ENCODE measurements at regions not wholly inside any gene's neighbourhood (a gene's known extent, or its start where the extent isn't known, plus 50 kb on each side); places are given as distances from the start of the nearest gene placed in this dataset.
A peak's percentile ranks its signal among the peaks of the same experiment; 100 is the strongest.

- no peak for DNase-seq
Observed at GRCh38 chr5:40029711-40030495, 605.1 kb upstream of the DAB2 start.

- DNase-seq = no peak
Observed at GRCh38 chr5:40027400-40027799, 602.6 kb upstream of the DAB2 start.

GRCh38 chr5:40025586-40025985, 600.8 kb upstream of the DAB2 start:
- DNase-seq = no peak

GRCh38 chr5:40022057-40022456, 597.3 kb upstream of the DAB2 start:
- no peak for DNase-seq

GRCh38 chr5:40021007-40021406, 596.2 kb upstream of the DAB2 start:
- DNase-seq = no peak

GRCh38 chr5:40017918-40018317, 593.1 kb upstream of the DAB2 start:
- DNase-seq = no peak

GRCh38 chr5:40017135-40017534, 592.4 kb upstream of the DAB2 start:
- DNase-seq = no peak

GRCh38 chr5:40010436-40010835, 585.7 kb upstream of the DAB2 start:
- DNase-seq = no peak

- DNase-seq = no peak
Observed at GRCh38 chr5:40006260-40006659, 581.5 kb upstream of the DAB2 start.

- DNase-seq = no peak
Observed at GRCh38 chr5:40001796-40002195, 577.0 kb upstream of the DAB2 start.

GRCh38 chr5:39998518-39998917, 573.7 kb upstream of the DAB2 start:
- no peak for DNase-seq

- DNase-seq = no peak
Observed at GRCh38 chr5:39995990-39996389, 571.2 kb upstream of the DAB2 start.

- no peak for DNase-seq
Observed at GRCh38 chr5:39992617-39993202, 567.9 kb upstream of the DAB2 start.

- DNase-seq = no peak
Observed at GRCh38 chr5:39986614-39987013, 561.8 kb upstream of the DAB2 start.

GRCh38 chr5:39980056-39980455, 555.3 kb upstream of the DAB2 start:
- no peak for DNase-seq

GRCh38 chr5:39977066-39977655, 552.4 kb upstream of the DAB2 start:
- no peak for DNase-seq

GRCh38 chr5:39970117-39970798, 545.5 kb upstream of the DAB2 start:
- no peak for DNase-seq

- DNase-seq = no peak
Observed at GRCh38 chr5:39968381-39968780, 543.6 kb upstream of the DAB2 start.

- DNase-seq = no peak
Observed at GRCh38 chr5:39955156-39955555, 530.4 kb upstream of the DAB2 start.

GRCh38 chr5:39951070-39951469, 526.3 kb upstream of the DAB2 start:
- DNase-seq = no peak

GRCh38 chr5:39948867-39949468, 524.2 kb upstream of the DAB2 start:
- DNase-seq = peak; percentile 78

GRCh38 chr5:39948341-39948740, 523.6 kb upstream of the DAB2 start:
- no peak for DNase-seq

GRCh38 chr5:39947657-39948056, 522.9 kb upstream of the DAB2 start:
- no peak for DNase-seq
